GM21381 (cell line): ENCODE measurements at regions not wholly inside any gene's neighbourhood (a gene's known extent, or its start where the extent isn't known, plus 50 kb on each side); places are given as distances from the start of the nearest gene placed in this dataset.

Source experiments
- ATAC-seq: cut with Tn5 transposase; IDR thresholded peaks from one replicate; pipeline ENCODE4 v1.9.1; 2021; ENCODE audit warnings: mild to moderate bottlenecking, moderate library complexity; ENCODE audit not compliant: unreplicated experiment

GRCh38 chr5:63894690-63895089, 67.6 kb downstream of the HTR1A start:
- no peak for ATAC-seq

- ATAC-seq: no peak
Observed at GRCh38 chr5:63878788-63879187, 83.5 kb downstream of the HTR1A start.

- ATAC-seq: no peak
Observed at GRCh38 chr5:63877961-63878360, 84.3 kb downstream of the HTR1A start.

GRCh38 chr5:63860379-63860778, 101.9 kb downstream of the HTR1A start:
- no peak for ATAC-seq

DNA sequence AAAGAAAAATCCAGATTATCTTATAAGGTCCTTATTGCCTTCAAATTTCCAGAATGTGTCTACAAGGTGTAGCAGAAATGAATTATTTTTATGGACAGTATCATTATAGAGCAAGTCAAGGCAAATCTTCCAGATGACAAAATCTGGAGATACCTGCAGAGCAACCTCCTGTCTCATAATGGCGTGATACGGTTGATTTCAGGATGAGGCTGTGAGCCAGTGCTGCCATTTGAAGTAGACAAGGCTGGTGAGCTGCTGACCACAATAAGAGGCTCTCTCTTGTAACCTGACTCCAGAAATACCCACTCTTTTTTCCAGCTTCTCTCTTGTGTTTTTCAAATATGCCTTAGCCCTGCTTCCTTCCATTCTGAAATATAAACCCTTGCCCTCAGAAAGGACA, 108.2 kb downstream of the HTR1A start:
- no peak for ATAC-seq

DNA sequence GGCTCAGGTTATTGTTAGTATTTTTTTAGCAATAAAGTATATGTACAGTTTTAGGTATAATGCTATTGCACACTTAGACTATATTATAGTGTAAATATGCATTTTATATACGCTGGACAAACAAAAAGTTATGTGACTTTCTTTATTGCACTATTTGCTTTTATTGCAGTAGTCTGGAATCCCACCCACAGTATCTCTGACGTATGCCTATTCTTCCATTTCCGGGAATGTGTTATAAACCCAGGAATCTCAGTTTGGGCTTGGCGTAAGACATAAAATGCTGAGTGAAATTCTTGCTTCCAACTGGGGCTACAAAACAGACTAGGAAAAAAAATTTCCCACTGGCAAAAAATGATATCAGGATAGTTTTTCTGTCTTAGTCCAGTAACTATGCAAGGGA, 119.1 kb downstream of the HTR1A start:
- no peak for ATAC-seq

DNA sequence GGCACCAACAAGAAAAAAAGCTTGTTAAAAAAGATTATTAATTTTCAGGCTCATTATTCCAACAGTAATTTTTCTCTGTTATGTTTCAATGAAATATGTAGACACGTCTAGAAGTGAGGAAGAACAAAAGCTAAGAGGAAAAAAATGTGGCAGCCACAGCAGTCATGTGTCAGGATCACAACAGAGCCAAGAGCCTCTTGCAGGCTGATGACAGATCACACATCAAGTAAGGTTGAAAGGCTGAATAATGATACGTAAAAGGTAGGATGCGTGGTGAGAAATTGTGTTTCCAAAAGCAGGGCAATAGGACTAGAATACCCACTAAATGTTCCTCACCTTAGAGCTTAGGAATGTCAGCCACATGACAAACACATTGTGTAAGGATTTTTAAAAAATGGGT, 124.8 kb downstream of the HTR1A start:
- ATAC-seq: no peak

- no peak for ATAC-seq
Observed at GRCh38 chr5:63831381-63831780, 130.9 kb downstream of the HTR1A start.

- ATAC-seq: no peak
Observed at GRCh38 chr5:63825984-63826383, 136.3 kb downstream of the HTR1A start.

GRCh38 chr5:63823583-63823982, 138.7 kb downstream of the HTR1A start:
- ATAC-seq: no peak

GRCh38 chr5:63822614-63823013, 139.6 kb downstream of the HTR1A start:
- no peak for ATAC-seq

GRCh38 chr5:63820577-63820976, 141.7 kb downstream of the HTR1A start:
- no peak for ATAC-seq

- ATAC-seq: no peak
Observed at GRCh38 chr5:63812693-63813092, 149.6 kb downstream of the HTR1A start.

GRCh38 chr5:63811961-63812360, 150.3 kb downstream of the HTR1A start:
- ATAC-seq: no peak

DNA sequence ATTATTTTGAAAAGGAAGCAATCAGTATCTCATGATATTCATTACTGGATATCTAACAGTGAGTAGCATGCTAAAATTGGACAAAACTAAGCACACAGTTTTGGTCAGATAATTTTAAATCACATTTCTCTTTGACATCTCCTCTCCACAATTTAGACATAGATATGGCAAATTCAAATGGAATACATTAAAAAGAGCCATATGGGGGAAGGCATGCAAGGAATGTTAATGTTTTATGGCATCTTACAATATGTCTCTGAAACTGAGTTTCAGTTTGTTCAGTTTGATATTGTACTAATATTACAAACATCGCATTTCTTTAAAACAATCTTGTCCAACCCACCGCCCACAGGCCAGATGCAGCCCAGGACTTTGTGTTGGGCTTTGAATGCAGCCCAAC, 151.0 kb downstream of the HTR1A start:
- ATAC-seq: no peak

DNA sequence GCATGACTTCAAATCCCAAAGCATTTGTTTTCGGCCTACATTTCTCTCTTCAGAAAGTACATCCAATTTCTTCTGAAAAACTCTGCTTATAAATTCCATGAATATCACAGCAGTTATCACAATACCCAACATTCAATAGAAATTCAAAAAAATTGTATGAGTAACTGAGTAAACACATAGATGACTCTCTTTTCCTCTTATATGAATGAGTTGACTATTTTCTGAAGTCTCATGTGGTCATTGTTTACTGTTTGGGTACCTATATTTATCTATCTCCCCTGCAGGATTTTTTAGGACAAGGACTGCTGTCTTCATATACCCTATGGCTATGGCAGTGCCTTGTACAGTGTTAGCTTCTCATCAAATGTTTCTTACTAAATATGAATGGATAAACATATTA, 157.1 kb downstream of the HTR1A start:
- no peak for ATAC-seq

GRCh38 chr5:63803165-63803564, 159.1 kb downstream of the HTR1A start:
- no peak for ATAC-seq

DNA sequence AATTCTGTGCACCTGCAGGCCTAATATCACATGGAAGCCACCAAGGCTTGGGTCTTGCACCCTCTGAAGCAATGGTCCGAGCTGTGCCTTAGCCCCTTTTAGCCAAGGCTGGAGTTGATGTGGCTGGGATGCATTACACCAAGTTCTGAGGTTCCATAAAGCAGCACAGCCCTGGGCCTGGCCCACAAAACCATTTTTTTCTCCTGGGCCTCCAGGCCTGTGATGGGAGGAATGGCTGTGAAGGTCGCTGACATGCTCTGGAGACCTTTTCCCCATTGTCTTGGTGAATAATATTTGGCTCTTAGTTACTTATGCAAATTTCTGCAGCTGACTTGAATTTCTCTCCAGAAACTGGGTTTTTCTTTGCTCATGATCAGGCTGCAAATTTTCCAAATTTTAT, 167.3 kb downstream of the HTR1A start:
- no peak for ATAC-seq

- ATAC-seq: no peak
Observed at GRCh38 chr5:63794296-63794695, 167.9 kb downstream of the HTR1A start.

GRCh38 chr5:63774939-63775338, 187.3 kb downstream of the HTR1A start:
- ATAC-seq: no peak

- ATAC-seq: no peak
Observed at GRCh38 chr5:63768221-63768620, 194.0 kb downstream of the HTR1A start.

GRCh38 chr5:63760965-63761364, 201.3 kb downstream of the HTR1A start:
- no peak for ATAC-seq

DNA sequence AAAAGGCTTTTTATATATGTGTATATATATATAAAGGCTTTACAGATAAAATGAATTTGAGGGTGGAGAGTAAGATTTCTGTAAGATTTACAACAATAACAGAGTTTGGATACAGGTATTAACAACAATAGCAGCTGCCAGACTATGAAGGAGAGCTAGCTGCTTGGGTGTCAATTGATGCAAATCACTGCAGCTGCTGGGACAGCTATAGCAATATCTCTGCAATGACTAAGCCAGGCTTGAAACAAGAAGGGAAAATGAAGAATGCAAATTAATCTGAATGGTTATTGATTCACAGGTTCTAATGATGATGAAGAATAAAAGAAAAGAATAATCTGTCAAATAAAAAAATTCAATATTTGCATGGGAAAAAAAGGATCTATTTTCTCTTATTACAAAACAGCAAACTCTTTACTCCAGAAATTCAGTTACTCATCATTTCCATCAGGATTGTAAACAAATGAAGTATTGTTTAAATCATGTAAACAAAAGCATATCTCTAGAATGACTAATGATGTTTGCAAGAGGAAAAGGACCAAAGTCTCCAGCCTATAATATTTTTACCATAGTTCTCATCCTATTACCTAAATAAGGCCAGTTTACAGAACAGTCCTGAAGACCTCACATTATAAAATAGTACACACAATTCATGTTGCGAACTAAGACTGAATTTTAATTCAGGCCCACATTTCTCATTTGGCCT, 219.0 kb downstream of the HTR1A start:
- no peak for ATAC-seq
